ENCODE measurements at regions not wholly inside any gene's neighbourhood (a gene's known extent, or its start where the extent isn't known, plus 50 kb on each side); places are given as distances from the start of the nearest gene placed in this dataset.

DNA sequence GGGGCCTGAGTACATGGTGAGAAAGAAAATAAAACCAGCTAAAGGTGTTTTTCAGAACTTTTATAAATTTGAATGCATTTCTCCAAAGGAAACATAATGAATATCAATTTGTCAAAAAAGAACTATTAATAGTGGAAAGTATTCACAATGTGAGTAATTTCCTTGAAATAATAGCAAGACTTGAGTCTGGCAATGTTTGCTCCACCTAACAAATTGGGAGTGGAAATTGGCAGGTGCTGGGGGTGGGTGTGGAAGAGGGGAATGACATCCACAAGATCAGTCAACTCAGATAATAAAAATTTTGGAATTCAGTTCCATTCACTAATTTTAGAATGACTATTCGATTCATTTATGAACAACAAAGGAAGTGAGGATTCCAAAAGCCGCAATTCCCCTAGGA, 884.8 kb upstream of the SLIT2 start:
- Mint-ChIP-seq H3K27ac (ENCODE audit: unreplicated experiment) (no peak overlapping the region), H3K4me3 (ENCODE audit: unreplicated experiment) (no peak overlapping the region), H3K36me3 (ENCODE audit: unreplicated experiment) (no peaks in the 10 kb centered on the region), H3K4me1 (ENCODE audit: low read depth, unreplicated experiment) (no peaks in the 10 kb centered on the region), H3K27me3 (ENCODE audit: unreplicated experiment) (no peaks in the 10 kb centered on the region), H3K9me3 (ENCODE audit: unreplicated experiment) (no peaks in the 10 kb centered on the region)
- DNase-seq, result no peak
- TF ChIP-seq, protein P1, sequence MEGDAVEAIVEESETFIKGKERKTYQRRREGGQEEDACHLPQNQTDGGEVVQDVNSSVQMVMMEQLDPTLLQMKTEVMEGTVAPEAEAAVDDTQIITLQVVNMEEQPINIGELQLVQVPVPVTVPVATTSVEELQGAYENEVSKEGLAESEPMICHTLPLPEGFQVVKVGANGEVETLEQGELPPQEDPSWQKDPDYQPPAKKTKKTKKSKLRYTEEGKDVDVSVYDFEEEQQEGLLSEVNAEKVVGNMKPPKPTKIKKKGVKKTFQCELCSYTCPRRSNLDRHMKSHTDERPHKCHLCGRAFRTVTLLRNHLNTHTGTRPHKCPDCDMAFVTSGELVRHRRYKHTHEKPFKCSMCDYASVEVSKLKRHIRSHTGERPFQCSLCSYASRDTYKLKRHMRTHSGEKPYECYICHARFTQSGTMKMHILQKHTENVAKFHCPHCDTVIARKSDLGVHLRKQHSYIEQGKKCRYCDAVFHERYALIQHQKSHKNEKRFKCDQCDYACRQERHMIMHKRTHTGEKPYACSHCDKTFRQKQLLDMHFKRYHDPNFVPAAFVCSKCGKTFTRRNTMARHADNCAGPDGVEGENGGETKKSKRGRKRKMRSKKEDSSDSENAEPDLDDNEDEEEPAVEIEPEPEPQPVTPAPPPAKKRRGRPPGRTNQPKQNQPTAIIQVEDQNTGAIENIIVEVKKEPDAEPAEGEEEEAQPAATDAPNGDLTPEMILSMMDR (IDR thresholded peaks at IDR 0.05; ENCODE audit: partially characterized antibody, unreplicated experiment), result no peak

- Mint-ChIP-seq H3K27me3 (ENCODE audit: unreplicated experiment) (no peaks in the 10 kb centered on the region), H3K27ac (ENCODE audit: unreplicated experiment) (no peak overlapping the region), H3K9me3 (ENCODE audit: unreplicated experiment) (no peaks in the 10 kb centered on the region), H3K4me3 (ENCODE audit: unreplicated experiment) (no peak overlapping the region), H3K4me1 (ENCODE audit: low read depth, unreplicated experiment) (no peaks in the 10 kb centered on the region), H3K36me3 (ENCODE audit: unreplicated experiment) (no peaks in the 10 kb centered on the region)
- no peak for DNase-seq
- TF ChIP-seq, protein P1 (IDR thresholded peaks at IDR 0.05; ENCODE audit: partially characterized antibody, unreplicated experiment), result no peak
These were observed 893.7 kb upstream of the SLIT2 start for GRCh38 chr4:19358015-19358414.

DNA sequence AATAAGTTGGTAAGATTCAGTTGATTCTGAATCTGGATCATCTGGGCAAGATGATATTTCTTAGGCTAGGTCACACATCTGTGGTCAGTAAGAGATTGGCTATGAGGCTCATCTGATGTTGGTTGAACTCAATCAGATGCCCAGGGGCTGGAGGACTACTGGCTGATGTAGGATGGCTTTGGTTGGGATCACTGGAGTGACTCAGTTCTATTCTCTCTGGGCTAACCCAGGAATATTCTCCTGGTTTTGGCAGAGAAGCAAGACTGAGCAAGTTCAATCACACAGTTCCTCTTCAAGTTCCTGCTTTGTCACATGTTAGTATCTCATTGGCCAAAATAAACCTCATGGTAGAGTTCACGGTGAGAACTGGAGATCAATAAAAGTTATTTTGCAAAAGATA, 902.3 kb upstream of the SLIT2 start:
- Mint-ChIP-seq H3K4me3 (ENCODE audit: unreplicated experiment) (no peak overlapping the region), H3K9me3 (ENCODE audit: unreplicated experiment) (no peaks in the 10 kb centered on the region), H3K36me3 (ENCODE audit: unreplicated experiment) (no peaks in the 10 kb centered on the region), H3K4me1 (ENCODE audit: low read depth, unreplicated experiment) (no peaks in the 10 kb centered on the region), H3K27ac (ENCODE audit: unreplicated experiment) (no peak overlapping the region), H3K27me3 (ENCODE audit: unreplicated experiment) (no peaks in the 10 kb centered on the region)
- no peak for DNase-seq
- TF ChIP-seq, protein P1 (IDR thresholded peaks at IDR 0.05; ENCODE audit: partially characterized antibody, unreplicated experiment), result no peak

GRCh38 chr4:19348746-19349145, 903.0 kb upstream of the SLIT2 start:
- Mint-ChIP-seq H3K4me3 (ENCODE audit: unreplicated experiment) (no peak overlapping the region), H3K4me1 (ENCODE audit: low read depth, unreplicated experiment) (no peaks in the 10 kb centered on the region)

GRCh38 chr4:19346636-19347035, 905.1 kb upstream of the SLIT2 start:
- Mint-ChIP-seq H3K27me3 (ENCODE audit: unreplicated experiment) (no peaks in the 10 kb centered on the region), H3K27ac (ENCODE audit: unreplicated experiment) (no peak overlapping the region), H3K4me3 (ENCODE audit: unreplicated experiment) (no peak overlapping the region), H3K36me3 (ENCODE audit: unreplicated experiment) (no peaks in the 10 kb centered on the region), H3K9me3 (ENCODE audit: unreplicated experiment) (no peaks in the 10 kb centered on the region), H3K4me1 (ENCODE audit: low read depth, unreplicated experiment) (no peaks in the 10 kb centered on the region)
- TF ChIP-seq, protein P1 (IDR thresholded peaks at IDR 0.05; ENCODE audit: partially characterized antibody, unreplicated experiment), result no peak
- no peak for DNase-seq

More at GRCh38 chr4:19348746-19349145, 903.0 kb upstream of the SLIT2 start:
- Mint-ChIP-seq H3K27ac (ENCODE audit: unreplicated experiment) (no peak overlapping the region), H3K27me3 (ENCODE audit: unreplicated experiment) (no peaks in the 10 kb centered on the region), H3K9me3 (ENCODE audit: unreplicated experiment) (no peaks in the 10 kb centered on the region), H3K36me3 (ENCODE audit: unreplicated experiment) (no peaks in the 10 kb centered on the region)
- no peak for DNase-seq
- TF ChIP-seq, protein P1 (IDR thresholded peaks at IDR 0.05; ENCODE audit: partially characterized antibody, unreplicated experiment), result no peak

Measured in glutamatergic neuron (in vitro differentiated cells).